ENCODE measurements at regions not wholly inside any gene's neighbourhood (a gene's known extent, or its start where the extent isn't known, plus 50 kb on each side); places are given as distances from the start of the nearest gene placed in this dataset.

DNA sequence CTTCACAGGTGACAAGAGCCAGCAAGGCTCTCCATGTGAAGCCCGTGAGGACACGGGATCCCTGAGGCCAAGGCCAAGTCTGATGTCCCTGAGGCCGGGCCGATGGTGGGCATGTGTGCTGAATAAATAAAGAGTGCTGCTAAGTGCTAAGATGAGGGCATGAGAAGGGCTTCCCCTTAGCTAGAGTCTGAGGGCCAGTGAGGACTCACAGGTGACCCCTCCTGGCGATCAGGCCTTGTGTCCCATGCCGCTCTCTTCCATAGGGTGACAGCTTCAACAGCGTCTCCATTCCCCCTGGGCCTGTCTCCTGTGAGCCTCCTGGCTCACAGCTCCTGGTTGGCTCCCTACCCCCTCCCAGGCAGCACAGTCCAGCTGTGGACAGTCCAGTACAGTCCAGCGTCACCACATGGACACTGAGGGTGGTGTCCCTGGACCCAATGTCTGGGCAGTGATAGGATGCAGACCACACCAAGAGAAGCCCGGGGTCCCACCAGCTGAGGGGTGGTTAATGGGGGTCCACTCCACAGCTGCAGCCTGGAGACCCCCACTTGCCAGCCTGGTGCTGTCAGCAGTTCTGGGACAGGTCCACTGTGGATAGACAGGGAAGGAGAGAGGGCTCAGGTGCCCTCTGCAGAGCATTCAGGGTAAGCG is 1033.2 kb downstream of the TBC1D22A start:
- no peaks in the 10 kb centered on the region for H3K36me3 ChIP-seq

DNA sequence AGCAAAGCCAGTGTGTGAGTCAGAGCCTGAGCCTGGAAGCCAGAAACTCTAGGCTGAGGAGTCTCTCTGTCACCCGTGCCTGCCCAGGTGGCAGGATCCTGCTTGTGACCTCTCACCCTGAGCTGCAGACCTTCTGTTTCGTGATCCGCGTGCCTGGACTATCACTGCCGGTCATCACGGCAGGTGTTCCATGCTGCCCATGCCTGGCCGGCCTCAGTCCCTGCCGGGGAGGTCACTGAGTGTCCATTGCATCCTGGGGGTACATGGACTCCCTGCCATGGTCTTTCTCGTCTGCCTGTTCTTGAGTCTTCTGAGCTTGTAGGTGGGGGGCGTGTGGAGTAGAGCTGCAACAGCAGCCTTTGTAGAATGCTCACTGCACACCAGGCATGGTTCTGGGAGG is 1032.4 kb downstream of the TBC1D22A start:
- TF ChIP-seq Cebpa-rat (IDR thresholded peaks at IDR 0.05), result no peak
- H3K27me3 ChIP-seq, result no peaks in the 10 kb centered on the region
- H3K9ac ChIP-seq, result no peak overlapping the region
- H3K4me2 ChIP-seq, result no peak overlapping the region
- no peak overlapping the region for H3K27ac ChIP-seq
- H4K20me1 ChIP-seq, result no peaks in the 10 kb centered on the region
- H3K9me3 ChIP-seq (replicated peaks in 1 of 11), result peaks cover 3 to 14% (median 10%) of the 10 kb centered on the region in 11 experiments; a peak in 11 of 22 replicates
- no peaks in the 10 kb centered on the region for H3K36me3 ChIP-seq
- H3K4me3 ChIP-seq, result no peak overlapping the region
- H3K4me1 ChIP-seq, result no peaks in the 10 kb centered on the region

More for the DNA sequence above, 1033.2 kb downstream of the TBC1D22A start:
- TF ChIP-seq Cebpa-rat (IDR thresholded peaks at IDR 0.05), result no peak
- H3K9ac ChIP-seq, result no peak overlapping the region
- H3K4me1 ChIP-seq, result no peaks in the 10 kb centered on the region
- no peaks in the 10 kb centered on the region for H3K27me3 ChIP-seq
- peaks cover 3 to 14% (median 10%) of the 10 kb centered on the region in 11 experiments; a peak in 11 of 22 replicates for H3K9me3 ChIP-seq (replicated peaks in 1 of 11)
- no peak overlapping the region for H3K27ac ChIP-seq
- H3K4me2 ChIP-seq, result no peak overlapping the region
- no peaks in the 10 kb centered on the region for H4K20me1 ChIP-seq
- no peak overlapping the region for H3K4me3 ChIP-seq

DNA sequence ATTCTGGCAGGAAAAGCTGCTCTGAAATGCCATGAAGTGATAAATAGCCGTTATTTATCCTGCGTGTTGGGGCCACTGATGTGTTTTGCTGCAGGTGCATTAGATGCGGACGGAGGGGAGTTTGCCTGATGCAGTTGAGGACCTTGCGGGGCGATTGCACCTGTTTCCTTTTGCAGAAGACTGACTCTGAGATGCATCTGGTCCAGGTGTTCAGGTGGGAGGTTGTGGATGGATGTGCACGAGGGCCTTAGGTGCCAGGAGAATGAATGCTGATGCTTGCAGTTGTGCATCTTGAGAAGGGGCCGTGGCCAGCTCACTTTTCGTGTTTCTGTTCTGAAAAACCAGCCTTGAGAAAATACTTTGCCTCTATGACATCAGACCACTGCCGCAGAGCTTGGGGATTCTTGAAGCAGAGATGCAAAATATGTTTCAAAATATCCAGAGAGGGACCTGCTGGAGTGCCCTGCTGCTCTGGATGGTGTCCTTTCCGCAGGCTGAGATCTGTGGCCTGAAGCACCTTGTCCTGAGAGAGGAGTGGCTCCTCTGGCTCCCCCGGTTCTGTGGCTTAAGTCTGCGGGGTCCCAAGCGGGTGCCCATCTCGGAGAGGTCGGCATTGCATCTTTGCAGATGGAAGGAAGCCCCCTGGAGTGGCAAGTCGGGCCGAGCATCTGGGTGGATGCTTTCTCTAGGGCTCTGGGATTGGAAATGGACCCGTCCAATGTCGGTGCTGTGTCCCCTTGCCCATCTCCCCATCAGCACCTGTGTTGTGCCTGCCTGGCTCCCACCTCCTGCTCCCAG is 1031.1 kb downstream of the TBC1D22A start:
- Histone ChIP-seq H3K27ac (no peak overlapping the region), H3K4me2 (no peak overlapping the region), H3K9me3 (replicated peaks in 1 of 11) (peaks cover 0 to 10% (median 4%) of the 10 kb centered on the region in 11 experiments; a peak in 9 of 22 replicates), H4K20me1 (no peaks in the 10 kb centered on the region), H3K9ac (no peak overlapping the region), H3K4me1 (no peaks in the 10 kb centered on the region), H3K4me3 (no peak overlapping the region), H3K27me3 (no peaks in the 10 kb centered on the region), H3K36me3 (no peaks in the 10 kb centered on the region)
- no peak for TF ChIP-seq Cebpa-rat (IDR thresholded peaks at IDR 0.05)

DNA sequence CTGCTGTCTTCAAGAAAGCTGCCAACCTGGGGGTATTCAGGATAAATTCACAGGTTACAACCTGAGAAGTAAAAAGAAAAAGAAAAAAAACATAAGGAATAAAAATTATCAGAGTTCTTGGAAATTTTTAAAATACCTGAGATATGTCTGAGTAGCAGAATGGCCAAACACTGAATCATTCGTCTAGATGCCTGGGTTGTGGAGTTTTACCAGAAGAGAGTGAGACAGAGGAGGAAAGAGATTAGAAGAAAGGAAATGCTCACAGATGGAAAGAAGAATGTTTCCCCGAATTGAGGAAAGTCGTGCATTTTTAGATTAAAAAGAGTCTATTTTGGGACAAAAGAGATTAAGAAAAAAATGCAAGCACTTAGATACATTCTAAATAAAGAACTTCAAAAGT is 1026.7 kb downstream of the TBC1D22A start:
- no peaks in the 10 kb centered on the region for H3K4me1 ChIP-seq
- no peak overlapping the region for H3K27ac ChIP-seq
- no peak overlapping the region for H3K9ac ChIP-seq
- no peaks in the 10 kb centered on the region; a peak in 1 of 22 replicates for H4K20me1 ChIP-seq
- no peak overlapping the region for H3K4me2 ChIP-seq
- no peaks in the 10 kb centered on the region for H3K36me3 ChIP-seq
- no peak overlapping the region for H3K4me3 ChIP-seq
- no peaks in the 10 kb centered on the region for H3K27me3 ChIP-seq
- peaks cover 0 to 21% (median 14%) of the 10 kb centered on the region in 11 experiments; a peak in 17 of 22 replicates for H3K9me3 ChIP-seq (replicated peaks in 1 of 11)
- TF ChIP-seq Cebpa-rat (IDR thresholded peaks at IDR 0.05), result no peak

DNA sequence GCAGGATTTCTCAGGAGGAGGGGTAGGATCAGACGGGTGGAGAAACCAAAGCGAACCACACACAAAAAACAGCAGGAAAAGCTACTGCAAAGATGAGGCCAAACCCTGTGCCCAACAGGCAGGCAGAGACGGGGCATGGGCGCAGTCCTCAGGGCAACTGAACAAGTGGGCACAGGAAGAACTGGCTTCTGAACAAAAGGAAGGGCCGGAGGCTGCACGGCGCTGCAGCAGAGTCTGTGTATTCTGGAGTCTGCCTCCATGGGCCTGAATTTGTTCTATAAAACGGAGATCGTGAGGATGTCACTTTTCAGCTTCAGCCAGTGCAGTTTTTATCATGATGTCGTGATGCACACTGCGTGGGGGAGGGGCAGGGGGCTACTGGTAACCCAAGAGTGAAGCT is 1026.0 kb downstream of the TBC1D22A start:
- H4K20me1 ChIP-seq, result no peaks in the 10 kb centered on the region; a peak in 1 of 22 replicates

DNA sequence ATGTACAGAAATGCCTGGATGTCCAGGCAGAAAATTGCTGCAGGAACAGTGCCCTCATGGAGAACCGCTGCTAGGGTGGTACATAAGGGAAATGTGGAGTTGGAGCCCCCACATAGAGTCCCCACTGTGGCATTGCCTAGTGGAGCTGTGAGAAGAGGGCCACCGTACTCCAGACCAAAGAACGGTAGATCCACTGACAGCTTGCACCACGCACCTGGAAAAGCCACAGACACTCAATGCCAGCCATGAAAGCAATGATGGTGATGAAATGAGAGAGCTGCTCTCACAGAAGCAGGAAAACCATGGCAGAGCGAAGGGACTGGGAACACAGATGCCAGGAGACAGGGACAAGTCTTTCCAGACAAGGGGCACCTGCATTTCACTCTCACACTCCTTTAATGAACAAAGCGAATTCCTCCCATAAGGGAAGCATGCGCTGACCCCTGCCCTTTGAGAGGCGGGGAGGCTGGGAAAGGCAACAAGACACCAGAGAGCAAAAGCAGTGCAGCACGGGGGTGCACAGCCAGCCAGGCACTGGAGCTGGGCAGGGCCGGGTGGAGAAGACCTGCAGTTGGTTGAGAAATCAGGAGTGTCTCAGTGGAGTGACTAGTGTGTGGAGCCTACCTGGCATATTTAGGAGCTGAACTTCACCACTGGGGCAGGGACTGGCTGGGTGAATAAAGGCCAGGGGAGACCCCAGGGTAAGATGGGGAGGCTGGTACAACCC is 1025.2 kb downstream of the TBC1D22A start:
- Histone ChIP-seq H3K27ac (no peak overlapping the region), H3K9me3 (replicated peaks in 1 of 11) (peaks cover 0 to 24% (median 14%) of the 10 kb centered on the region in 11 experiments; a peak in 17 of 22 replicates), H3K4me2 (no peak overlapping the region), H3K9ac (no peak overlapping the region), H3K4me3 (no peak overlapping the region), H3K4me1 (no peaks in the 10 kb centered on the region), H4K20me1 (no peaks in the 10 kb centered on the region; a peak in 1 of 22 replicates), H3K36me3 (no peaks in the 10 kb centered on the region), H3K27me3 (no peaks in the 10 kb centered on the region)
- no peak for TF ChIP-seq Cebpa-rat (IDR thresholded peaks at IDR 0.05)

More for the DNA sequence above, 1026.0 kb downstream of the TBC1D22A start:
- no peaks in the 10 kb centered on the region for H3K4me1 ChIP-seq
- no peaks in the 10 kb centered on the region for H3K36me3 ChIP-seq
- no peak overlapping the region for H3K4me3 ChIP-seq
- no peak for TF ChIP-seq Cebpa-rat (IDR thresholded peaks at IDR 0.05)
- H3K9ac ChIP-seq, result no peak overlapping the region
- no peak overlapping the region for H3K27ac ChIP-seq
- no peak overlapping the region for H3K4me2 ChIP-seq
- peaks cover 0 to 24% (median 14%) of the 10 kb centered on the region in 11 experiments; a peak in 17 of 22 replicates for H3K9me3 ChIP-seq (replicated peaks in 1 of 11)
- H3K27me3 ChIP-seq, result no peaks in the 10 kb centered on the region

DNA sequence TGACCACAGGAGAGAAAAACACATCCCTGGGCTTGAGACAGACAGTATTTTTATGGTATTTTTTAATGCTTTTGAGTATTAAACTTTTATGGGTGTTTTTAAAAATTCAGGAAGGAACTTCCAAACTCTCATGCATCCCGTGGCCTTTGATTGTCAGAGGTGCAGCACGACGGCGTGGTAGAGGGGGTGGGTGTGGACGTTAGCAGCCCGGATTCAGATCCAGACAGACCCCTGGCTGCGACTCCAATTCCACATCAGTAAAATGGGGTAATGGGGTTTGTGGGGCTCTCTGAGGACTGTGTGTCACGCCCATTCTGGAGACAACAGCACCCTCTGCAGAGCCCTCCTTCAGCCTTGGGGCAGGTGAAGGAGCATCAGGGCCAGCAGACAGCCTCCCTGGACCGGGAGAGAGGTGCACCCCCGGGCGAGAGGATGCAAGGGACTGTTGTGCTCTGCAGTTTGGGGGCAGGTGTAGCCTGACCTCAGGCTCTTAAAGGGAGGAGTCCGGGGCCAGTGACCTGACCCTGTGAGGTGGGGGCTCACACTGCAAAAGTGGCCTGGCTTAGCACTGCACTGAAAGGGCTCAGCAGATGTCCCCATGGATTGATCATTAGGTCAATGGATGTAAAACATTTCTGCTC is 1024.3 kb downstream of the TBC1D22A start:
- H3K27ac ChIP-seq, result no peak overlapping the region
- no peak overlapping the region for H3K9ac ChIP-seq
- H3K4me2 ChIP-seq, result no peak overlapping the region
- H3K36me3 ChIP-seq, result no peaks in the 10 kb centered on the region
- no peak for TF ChIP-seq Cebpa-rat (IDR thresholded peaks at IDR 0.05)
- peaks cover 0 to 24% (median 14%) of the 10 kb centered on the region in 11 experiments; a peak in 17 of 22 replicates for H3K9me3 ChIP-seq (replicated peaks in 1 of 11)
- no peak overlapping the region for H3K4me3 ChIP-seq
- H4K20me1 ChIP-seq, result no peaks in the 10 kb centered on the region; a peak in 1 of 22 replicates
- H3K4me1 ChIP-seq, result no peaks in the 10 kb centered on the region
- H3K27me3 ChIP-seq, result no peaks in the 10 kb centered on the region

DNA sequence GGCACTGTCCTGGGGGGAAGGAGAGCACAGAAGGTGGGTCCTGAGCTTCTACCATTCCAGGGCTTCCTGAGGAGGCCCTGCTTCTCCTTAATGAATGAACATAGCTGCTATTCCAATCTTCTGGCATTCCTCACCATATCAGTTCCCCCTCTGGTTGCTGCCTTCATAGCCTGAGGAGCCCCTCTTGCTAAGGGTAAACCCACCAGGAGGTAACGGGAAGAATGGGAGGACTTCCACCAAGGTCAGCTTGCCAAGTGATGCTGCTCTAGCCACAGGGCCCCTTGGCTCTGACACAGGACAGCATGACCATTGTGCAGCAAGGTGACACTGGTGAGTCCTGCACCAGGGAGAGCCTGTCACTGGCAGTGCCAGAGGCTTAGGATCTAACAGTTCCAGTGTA is 1022.5 kb downstream of the TBC1D22A start:
- Histone ChIP-seq H4K20me1 (no peaks in the 10 kb centered on the region; a peak in 1 of 22 replicates), H3K4me1 (no peaks in the 10 kb centered on the region), H3K36me3 (no peaks in the 10 kb centered on the region), H3K4me2 (no peak overlapping the region), H3K27ac (no peak overlapping the region), H3K4me3 (no peak overlapping the region), H3K9ac (no peak overlapping the region), H3K9me3 (replicated peaks in 1 of 11) (peaks cover 0 to 24% (median 14%) of the 10 kb centered on the region in 11 experiments; a peak in 17 of 22 replicates), H3K27me3 (no peaks in the 10 kb centered on the region)
- no peak for TF ChIP-seq Cebpa-rat (IDR thresholded peaks at IDR 0.05)
